NCI-H2107 treated with DMSO at 0.1 percent for 48 hours (cell line): ENCODE measurements at regions not wholly inside any gene's neighbourhood (a gene's known extent, or its start where the extent isn't known, plus 50 kb on each side); places are given as distances from the start of the nearest gene placed in this dataset.

Experiments
- DNase-seq: peaks from one replicate; lab custom pipeline; 2025; ENCODE audit not compliant: unreplicated experiment; lab: John Stamatoyannopoulos, UW

DNA sequence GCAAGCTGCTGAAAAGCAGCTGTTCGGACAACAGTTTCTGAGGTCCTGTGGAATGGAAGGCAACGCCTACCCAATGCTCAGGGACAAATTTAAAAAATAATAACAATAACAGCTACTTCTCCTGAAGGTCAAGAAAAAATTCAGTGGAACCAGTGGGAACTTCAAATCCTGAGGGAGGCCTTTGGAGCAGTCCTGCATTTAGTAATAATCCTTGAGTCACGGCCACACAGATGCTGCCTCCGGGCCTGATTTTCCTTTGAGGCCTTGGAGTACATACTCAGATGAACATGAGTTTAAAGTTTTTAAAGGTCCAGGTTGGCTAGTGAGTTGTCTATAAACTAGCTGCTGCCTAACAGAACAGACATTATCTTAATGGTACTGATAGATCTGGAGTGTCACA, 268.0 kb downstream of the MSRB3 start:
- DNase-seq: no peak

- peak; percentile 32 for DNase-seq
These were observed 267.4 kb upstream of the HMGA2 start for GRCh38 chr12:65556676-65557437.

DNA sequence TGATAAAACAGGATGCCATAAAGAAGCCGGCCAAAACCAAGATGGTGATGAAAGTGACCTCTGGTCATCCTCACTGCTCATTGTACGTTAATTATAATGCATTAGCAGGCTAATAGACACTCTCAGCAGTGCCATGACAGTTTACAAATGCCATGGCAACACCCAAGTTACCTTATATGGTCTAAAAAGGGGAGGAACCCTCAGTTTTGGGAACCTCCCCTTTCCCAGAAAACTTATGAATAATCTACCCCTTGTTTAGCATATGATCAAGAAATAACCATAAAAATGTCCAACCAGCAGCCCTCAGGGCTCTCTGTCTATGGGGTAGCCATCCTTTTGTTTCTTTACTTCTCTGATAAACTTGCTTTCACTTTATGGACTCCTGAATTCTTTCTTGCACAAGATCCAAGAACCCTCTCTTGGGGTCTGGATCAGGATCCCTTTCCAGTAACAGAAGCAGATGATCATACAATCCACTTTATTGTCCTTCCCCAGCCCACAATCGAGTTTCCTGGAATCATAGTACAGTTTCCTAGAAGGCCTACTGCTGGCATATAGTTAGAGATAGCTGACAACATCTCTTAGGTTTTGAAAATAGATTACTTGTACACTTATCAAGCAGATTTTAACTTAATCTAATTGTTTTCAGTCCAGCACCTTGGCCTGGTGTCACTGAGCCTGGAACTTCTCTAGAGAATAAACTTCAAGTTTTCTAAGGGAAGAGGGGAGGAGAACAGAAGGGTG, 266.7 kb upstream of the HMGA2 start:
- no peak for DNase-seq

DNA sequence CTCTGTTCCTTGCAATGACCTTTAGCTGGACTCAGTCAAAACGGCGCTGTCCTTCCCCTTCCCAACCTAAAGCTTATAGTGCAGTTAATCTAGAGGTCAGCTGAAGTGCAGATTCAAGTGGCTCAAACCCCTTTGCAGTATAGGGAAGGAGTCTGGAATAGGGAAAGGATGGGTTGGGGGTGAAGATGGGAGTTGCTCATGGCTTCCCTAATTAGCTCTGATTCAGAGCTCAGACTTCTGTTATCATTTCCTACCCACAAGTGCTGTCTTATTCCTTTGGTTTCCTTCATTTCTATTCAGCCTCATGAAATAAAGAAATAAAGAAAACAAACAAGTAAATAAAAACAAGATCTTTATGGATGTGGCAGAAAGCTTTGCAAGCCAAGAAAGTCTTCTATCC, 264.0 kb upstream of the HMGA2 start:
- DNase-seq: no peak

DNA sequence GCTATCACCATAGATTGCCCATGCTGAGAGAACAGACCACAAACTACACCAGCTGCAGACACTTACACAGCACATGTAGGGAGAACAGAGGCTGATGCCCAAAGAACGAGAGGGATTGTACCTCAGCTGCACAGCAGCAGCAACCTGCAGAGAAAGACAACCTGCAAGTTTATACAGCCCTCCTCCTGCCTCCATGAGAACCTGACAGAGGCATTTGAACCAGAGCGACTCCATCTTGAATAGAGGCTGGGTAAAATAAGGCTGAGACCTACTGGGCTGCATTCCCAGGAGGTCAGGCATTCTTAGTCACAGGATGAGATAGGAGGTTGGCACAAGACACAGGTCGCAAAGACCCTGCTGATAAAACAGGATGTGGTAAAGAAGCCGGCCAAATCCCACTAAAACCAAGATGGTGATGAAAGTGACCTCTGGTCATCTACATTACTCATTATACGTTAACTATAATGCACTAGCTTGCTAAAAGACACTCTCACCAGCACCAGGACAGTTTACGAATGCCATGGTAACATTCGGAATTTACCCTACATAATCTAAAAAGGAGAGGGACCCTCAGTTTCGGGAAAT, 262.4 kb upstream of the HMGA2 start:
- no peak for DNase-seq

GRCh38 chr12:65565601-65566560, 258.4 kb upstream of the HMGA2 start:
- DNase-seq: no peak

DNA sequence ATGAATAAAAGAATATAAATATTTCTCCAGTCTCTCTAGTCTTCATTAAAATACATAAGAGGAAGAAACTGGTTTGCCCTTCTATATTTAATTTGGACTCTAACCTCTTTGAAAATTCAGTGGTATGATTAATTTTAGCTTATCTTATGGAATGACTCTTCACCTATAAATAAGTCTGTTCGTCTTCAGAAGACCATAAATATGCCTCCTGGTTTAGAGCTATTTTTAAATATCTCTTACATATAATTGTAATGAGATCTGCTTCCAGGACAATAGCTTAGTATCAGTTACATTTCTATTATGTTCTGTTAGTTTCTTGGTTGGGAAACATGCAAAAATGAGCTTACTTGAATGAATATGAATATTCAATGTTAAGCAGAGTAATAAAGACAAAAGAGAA, 257.5 kb upstream of the HMGA2 start:
- no peak for DNase-seq

GRCh38 chr12:65567820-65568219, 256.5 kb upstream of the HMGA2 start:
- DNase-seq: no peak

DNA sequence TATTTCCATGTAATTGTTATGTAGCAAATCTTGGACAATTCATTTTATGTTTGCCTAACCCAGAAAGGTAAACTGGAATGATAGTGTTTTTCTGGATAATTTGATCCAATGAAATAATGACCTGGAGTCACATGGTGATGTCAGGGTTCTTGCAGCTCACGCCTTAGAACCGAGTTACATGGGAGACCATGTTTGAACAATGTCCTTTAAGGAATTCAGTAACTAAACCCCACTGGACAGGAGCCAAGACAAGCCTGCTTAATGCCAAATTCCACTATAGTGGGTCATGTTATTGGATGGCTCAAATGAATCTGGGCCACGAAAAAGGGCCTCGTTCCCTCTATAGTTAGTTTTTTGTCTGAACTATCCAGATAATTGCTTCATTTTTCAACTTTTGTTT, 255.8 kb upstream of the HMGA2 start:
- DNase-seq: no peak

DNA sequence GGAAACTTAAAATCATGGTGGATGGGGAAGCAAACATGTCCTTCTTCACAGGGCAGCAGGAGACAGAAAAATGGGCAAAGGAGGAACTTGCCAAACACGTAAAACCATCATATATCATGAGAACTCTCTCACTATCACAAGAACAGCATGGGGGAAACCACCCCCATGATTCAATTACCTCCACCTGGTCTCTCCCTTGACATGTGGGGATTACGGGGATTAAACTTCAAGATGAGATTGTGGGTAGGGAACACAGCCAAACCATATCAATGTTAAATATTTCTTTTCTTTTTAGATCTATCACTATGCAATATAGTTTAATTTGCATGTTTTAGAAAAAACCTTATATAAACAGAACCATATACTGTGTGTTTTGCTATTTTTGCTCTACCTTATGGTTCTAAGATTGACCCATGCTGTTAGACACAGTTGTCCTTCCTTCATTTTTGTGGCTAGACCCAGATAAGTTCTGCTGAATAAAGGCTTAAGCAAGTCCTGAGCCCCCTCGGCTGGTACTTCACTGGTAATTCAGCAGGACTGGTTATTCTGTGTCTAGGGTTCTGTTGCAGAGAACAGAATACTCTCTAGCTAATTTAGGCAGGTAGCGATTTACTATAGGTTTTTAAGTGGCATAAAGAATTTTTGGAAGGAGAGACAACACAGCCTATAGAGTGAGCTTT, 253.7 kb upstream of the HMGA2 start:
- no peak for DNase-seq

DNA sequence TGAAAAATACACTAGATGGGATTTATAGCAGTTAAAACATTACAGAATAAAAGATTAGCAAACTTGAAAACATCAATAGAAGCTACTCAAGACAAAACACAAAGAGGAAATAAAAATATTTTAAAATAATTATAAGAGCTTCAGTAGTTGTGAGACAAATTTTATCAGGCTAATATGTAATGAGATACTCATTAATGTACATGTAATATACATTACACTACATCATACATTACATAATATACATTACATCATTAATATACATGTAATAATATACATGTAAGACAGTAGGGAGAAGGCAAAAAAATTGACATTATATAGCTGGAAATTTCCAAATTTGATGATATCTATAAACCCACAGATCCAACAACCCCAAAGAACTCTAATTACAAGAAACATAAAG, 249.4 kb upstream of the HMGA2 start:
- no peak for DNase-seq

DNA sequence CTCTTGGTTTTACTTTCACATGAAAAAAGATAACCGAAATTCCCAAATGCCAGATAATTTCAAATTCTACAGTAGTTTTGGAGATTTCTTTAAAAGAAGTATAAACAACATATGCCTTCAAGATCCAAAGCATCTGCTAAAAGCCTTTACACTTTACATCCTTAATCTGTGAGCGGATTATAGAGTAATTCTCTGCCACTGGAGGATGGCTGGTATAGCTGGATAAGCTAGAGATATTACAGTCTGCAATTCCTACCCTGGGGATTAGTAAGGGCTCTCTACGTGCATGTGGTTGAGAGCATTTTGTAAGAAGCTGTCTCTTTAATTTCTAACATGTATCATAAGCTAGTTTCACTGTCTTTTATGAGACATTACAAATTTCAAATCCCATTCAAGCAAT, 240.3 kb upstream of the HMGA2 start:
- DNase-seq: no peak

DNA sequence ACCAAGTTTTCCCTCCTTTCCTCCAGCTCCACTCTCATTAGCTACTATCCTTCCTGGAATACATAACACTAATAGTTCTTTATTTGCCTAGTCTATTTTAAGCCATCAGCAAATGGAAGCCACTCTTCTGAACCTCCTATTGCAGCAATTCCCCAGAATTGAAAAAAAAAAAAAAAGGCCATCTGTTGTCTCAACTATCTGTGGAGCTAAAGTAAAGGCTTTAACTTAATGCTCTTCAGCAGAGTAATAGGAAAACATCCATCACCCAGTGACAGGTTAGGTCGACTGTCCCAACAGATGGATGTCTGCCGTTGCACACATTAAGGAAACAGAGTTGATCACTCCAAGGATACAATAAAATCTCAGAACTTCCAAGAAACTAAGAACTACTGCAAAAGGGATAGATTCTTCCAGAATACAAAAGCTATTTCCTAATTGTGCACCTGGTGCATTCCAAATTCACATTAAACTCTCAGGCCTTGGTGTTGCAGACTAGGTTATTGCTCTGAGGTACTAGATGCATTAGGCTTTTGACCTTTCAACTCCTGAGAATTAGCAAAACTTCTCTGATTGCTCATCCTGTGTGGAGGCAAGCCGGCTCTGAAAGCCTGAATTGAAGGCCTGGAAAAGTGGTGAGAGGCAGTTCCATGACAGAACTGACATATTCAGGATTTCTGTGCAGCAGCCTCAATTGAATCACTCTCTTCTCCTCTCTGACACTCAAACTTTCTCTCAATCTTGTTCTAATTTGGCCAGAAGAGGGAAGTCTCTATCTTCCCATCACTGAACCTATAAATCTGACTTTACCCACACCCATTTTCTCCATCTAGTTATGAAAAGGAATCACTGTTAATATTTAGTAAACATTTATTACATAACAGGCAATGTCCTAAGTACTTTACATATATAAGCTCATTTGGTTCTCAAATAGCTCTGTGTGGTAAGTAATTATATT, 238.4 kb upstream of the HMGA2 start:
- DNase-seq: no peak

GRCh38 chr12:65586796-65587195, 237.5 kb upstream of the HMGA2 start:
- no peak for DNase-seq

DNA sequence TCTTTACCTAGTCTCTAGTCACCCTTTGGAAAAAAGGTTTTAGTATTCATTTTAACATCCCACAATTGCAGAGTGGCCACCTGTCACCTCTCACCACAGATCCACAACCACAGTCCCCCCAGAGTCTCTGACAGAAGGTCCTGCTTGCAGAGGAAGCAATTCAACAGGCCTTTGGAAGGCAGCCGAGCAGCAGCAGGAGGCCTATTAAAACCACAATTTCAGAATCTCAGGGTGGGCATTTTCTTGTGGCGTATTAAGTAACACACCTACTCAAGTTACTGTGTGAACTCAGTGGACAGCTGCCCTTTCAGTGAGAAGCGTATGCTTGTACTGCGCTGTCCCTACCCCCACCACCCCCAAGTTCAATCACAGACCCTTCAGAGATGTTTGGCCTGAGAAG, 234.0 kb upstream of the HMGA2 start:
- no peak for DNase-seq

DNA sequence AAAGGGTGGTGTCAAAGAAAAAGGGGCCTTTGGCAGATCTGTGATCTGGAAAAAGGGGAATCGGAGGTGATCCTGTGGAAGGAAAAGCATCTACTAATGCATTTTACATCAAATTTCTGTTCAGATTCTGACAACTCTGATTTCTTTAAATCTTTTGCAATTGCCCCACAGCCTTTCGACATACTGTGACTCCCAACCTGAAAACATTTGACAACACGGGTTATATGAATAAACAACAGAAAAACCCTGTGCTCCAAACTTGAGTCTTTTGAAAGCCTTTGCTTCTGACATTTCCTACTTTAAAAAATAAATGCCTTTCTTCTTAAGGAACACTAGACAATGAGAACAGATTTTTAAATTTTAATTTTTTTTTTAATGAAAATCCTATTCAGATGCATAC, 231.9 kb upstream of the HMGA2 start:
- no peak for DNase-seq

DNA sequence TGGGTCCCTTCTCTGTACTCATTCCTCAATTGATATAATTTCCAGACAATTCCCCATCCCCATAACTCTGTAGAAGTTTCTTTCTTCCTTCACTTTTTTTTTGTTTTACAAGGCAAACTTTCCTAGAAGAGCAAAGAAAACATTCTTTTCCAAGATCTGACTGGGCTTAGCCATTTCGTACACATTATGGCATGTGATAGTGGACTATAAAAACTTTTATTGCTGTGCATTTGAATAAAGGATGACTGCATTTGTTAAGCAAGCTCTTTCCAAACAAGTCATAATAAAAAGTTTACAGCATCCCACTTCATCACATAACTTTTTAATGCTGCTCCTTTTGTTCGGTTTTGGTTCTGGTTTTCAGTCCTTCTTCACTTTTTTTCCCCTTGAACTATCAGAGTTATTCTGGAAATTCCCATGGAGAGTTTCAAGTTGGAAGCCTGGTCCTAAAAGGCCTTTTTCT, 231.0 kb upstream of the HMGA2 start:
- no peak for DNase-seq

DNA sequence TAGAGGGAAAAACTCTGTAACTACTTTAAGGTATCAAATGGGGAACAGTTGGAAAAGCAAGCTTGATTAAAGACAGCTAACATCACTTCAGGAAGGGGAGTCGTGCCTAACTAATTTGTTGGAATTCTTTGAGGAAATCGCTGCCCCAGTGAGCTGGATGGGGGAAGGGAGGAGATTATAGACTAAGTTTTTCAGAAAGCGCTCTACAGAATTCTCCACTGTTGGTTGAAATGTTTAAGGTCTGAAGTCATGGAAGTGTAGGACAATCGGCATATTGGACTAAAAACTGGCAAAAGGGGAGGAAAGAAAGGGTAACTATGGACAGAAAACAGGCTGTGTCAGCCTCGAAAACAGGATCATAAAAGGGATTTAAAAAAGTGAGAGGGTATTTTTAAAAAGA, 229.9 kb upstream of the HMGA2 start:
- no peak for DNase-seq

GRCh38 chr12:65595016-65595560, 229.2 kb upstream of the HMGA2 start:
- DNase-seq: no peak
